HEK293 (cell line): ENCODE measurements at regions not wholly inside any gene's neighbourhood (a gene's known extent, or its start where the extent isn't known, plus 50 kb on each side); places are given as distances from the start of the nearest gene placed in this dataset.
"Not testable (repeated sequence)": the region's sequence is repeated elsewhere in the genome, so short reads cannot be mapped to it uniquely, and the experiment has no call there.

Experiments used
- CTCF ChIA-PET: fragments of 350-600 bp; formaldehyde crosslinking; extraction: SDS; loops from one replicate; lab custom pipeline; 2021; ENCODE audit warnings: antibody characterized with exemption; lab: Yijun Ruan, JAX
- POLR2A ChIA-PET: fragments of 300-600 bp; formaldehyde crosslinking; extraction: SDS; loops from one replicate; lab custom pipeline; 2020; ENCODE audit warnings: antibody characterized with exemption, inconsistent platforms; lab: Yijun Ruan, JAX
- H3K27ac ChIP-seq: fragments of 200-500 bp; sonication (Bioruptor generic); 2 replicates; pipeline ENCODE4 v1.5.1; 2014; ENCODE audit warnings: low read depth, low read length, control low read depth, inconsistent platforms; ENCODE audit errors: extremely low read depth
- H3K36me3 ChIP-seq, 2 experiments: fragments of 200-500 bp in 1 of 2; sonication (Bioruptor generic) in 1 of 2; 1 replicate in 1 of 2; 2 replicates in 1 of 2; pipeline ENCODE4 v1.5.1; 2014 to 2017; ENCODE audit warnings: inconsistent platforms in 2 of 2, low read length in 2 of 2; ENCODE audit not compliant: control insufficient read depth in 2 of 2, insufficient read depth in 1 of 2
- H3K4me1 ChIP-seq: fragments of 200-500 bp; sonication (Bioruptor generic); 2 replicates; pipeline ENCODE4 v1.5.1; 2014; ENCODE audit warnings: mild to moderate bottlenecking, low read length, inconsistent platforms; ENCODE audit not compliant: control insufficient read depth, insufficient read depth
- H3K4me3 ChIP-seq: 2 replicates; pipeline ENCODE4 v1.5.1; 2011; ENCODE audit warnings: low read depth, mild to moderate bottlenecking, control low read depth, low read length, moderate library complexity
- H3K9me3 ChIP-seq: fragments of 200-500 bp; sonication (Bioruptor generic); 2 replicates; pipeline ENCODE4 v1.5.1; 2014; ENCODE audit warnings: low read depth, low read length, inconsistent platforms; ENCODE audit not compliant: control insufficient read depth, insufficient read depth
- GLI4 ChIP-seq: fragments of 450-650 bp; formaldehyde crosslinking; IDR thresholded peaks from 2 replicates; pipeline ENCODE4 v1.5.1; 2016; ENCODE audit warnings: missing biosample characterization, missing genetic modification characterization
- KLF1 ChIP-seq: fragments of 450-650 bp; formaldehyde crosslinking; IDR thresholded peaks from 2 replicates; pipeline ENCODE4 v1.5.1; 2016; ENCODE audit warnings: missing biosample characterization, missing genetic modification characterization
- KLF10 ChIP-seq: fragments of 450-650 bp; IDR thresholded peaks from 2 replicates; pipeline ENCODE4 v1.5.1; 2018; ENCODE audit warnings: missing biosample characterization, mild to moderate bottlenecking, missing genetic modification characterization
- TRIM28 ChIP-seq: IDR thresholded peaks from 2 replicates; pipeline ENCODE4 v1.6.1; 2011; ENCODE audit warnings: low read length, control low read depth, borderline replicate concordance
- ZFP37 ChIP-seq: fragments of 450-650 bp; formaldehyde crosslinking; IDR thresholded peaks from 2 replicates; pipeline ENCODE4 v1.5.1; 2016; ENCODE audit warnings: missing biosample characterization, missing genetic modification characterization
- ZNF140 ChIP-seq: fragments of 450-650 bp; formaldehyde crosslinking; IDR thresholded peaks from 2 replicates; pipeline ENCODE4 v1.5.1; 2016; ENCODE audit warnings: missing biosample characterization, missing genetic modification characterization
- ZNF157 ChIP-seq: fragments of 450-650 bp; formaldehyde crosslinking; IDR thresholded peaks from 2 replicates; pipeline ENCODE4 v1.5.1; 2016; ENCODE audit warnings: missing biosample characterization, missing genetic modification characterization
- ZNF19 ChIP-seq: fragments of 450-650 bp; formaldehyde crosslinking; IDR thresholded peaks from 2 replicates; pipeline ENCODE4; 2016; ENCODE audit warnings: missing biosample characterization, missing genetic modification characterization, low read depth
- ZNF302 ChIP-seq: fragments of 450-650 bp; formaldehyde crosslinking; IDR thresholded peaks from 2 replicates; pipeline ENCODE4 v1.5.1; 2016; ENCODE audit warnings: missing biosample characterization, missing genetic modification characterization, low read depth
- ZNF37A ChIP-seq: fragments of 450-650 bp; IDR thresholded peaks from 2 replicates; pipeline ENCODE4 v1.5.1; 2018; ENCODE audit warnings: missing biosample characterization, missing genetic modification characterization
- ZNF423 ChIP-seq: fragments of 450-650 bp; formaldehyde crosslinking; IDR thresholded peaks from 2 replicates; pipeline ENCODE4 v1.5.1; 2016; ENCODE audit warnings: missing biosample characterization, missing genetic modification characterization
- ZNF48 ChIP-seq: fragments of 450-650 bp; formaldehyde crosslinking; IDR thresholded peaks from 2 replicates; pipeline ENCODE4 v1.5.1; 2016; ENCODE audit warnings: missing biosample characterization, missing genetic modification characterization
- ZNF623 ChIP-seq: fragments of 450-650 bp; formaldehyde crosslinking; IDR thresholded peaks from 2 replicates; pipeline ENCODE4 v1.5.1; 2016; ENCODE audit warnings: missing biosample characterization, missing genetic modification characterization
- ZNF747 ChIP-seq: fragments of 450-650 bp; formaldehyde crosslinking; IDR thresholded peaks from 2 replicates; pipeline ENCODE4 v1.5.1; 2016; ENCODE audit warnings: missing biosample characterization, missing genetic modification characterization
- TF ChIP-seq, protein P1 (sequence below): fragments of 450-650 bp; formaldehyde crosslinking; IDR thresholded peaks from 2 replicates; pipeline ENCODE4 v1.5.0; 2017; ENCODE audit warnings: missing biosample characterization, missing genetic modification characterization, borderline replicate concordance
- TF ChIP-seq, protein P2 (sequence below): fragments of 450-650 bp; formaldehyde crosslinking; IDR thresholded peaks from 2 replicates; pipeline ENCODE4 v1.5.1; 2016; ENCODE audit warnings: missing biosample characterization, missing genetic modification characterization

DNA sequence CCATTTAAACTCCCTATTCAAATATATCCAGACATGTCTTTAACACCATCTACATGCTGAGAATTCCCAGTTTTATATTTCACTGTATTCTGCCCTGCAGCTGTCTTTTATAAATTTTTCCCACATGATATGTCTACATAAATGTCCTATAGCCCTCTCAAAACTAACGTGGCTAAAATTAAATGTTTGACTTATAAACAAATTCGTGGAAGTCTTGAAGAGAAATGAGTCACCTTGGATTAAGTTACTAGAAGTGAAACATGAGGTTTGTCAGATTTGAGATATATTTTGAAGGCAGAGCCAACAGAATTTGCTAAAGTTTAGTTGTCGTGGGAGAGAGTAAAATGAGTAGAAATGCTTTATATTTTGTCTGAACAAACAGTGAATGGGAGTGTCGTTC, 386.9 kb upstream of the CNTNAP2 start (continued):
- TF ChIP-seq, protein P1, sequence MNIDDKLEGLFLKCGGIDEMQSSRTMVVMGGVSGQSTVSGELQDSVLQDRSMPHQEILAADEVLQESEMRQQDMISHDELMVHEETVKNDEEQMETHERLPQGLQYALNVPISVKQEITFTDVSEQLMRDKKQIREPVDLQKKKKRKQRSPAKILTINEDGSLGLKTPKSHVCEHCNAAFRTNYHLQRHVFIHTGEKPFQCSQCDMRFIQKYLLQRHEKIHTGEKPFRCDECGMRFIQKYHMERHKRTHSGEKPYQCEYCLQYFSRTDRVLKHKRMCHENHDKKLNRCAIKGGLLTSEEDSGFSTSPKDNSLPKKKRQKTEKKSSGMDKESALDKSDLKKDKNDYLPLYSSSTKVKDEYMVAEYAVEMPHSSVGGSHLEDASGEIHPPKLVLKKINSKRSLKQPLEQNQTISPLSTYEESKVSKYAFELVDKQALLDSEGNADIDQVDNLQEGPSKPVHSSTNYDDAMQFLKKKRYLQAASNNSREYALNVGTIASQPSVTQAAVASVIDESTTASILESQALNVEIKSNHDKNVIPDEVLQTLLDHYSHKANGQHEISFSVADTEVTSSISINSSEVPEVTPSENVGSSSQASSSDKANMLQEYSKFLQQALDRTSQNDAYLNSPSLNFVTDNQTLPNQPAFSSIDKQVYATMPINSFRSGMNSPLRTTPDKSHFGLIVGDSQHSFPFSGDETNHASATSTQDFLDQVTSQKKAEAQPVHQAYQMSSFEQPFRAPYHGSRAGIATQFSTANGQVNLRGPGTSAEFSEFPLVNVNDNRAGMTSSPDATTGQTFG: no peak
- no peak for TF ChIP-seq ZNF747 (tag by site-specific recombination)
- TF ChIP-seq ZFP37: no peak
- no peak for TF ChIP-seq ZNF157 (tag by site-specific recombination)

DNA sequence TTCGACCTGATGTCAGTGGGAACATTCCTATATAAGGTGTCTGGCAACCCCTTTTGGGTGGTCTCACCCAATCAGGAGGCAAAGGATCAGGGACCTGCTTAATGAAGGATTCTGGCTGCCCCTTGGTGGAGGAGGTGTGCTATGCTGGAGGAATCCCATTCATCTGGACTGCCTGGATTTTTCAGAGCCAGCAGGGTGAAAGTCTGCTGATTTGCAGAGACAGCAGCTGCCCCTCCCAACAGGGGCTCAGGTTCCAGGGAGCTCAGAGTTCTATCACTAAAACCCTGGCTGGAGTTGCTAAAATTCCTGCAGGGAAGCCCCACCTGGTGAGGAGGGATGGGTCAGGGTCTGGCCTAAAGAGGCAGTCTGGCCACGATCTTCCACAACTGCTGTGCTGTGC, 398.5 kb upstream of the CNTNAP2 start:
- ChIA-PET POLR2A (no interaction called here), CTCF (no interaction called here)

DNA sequence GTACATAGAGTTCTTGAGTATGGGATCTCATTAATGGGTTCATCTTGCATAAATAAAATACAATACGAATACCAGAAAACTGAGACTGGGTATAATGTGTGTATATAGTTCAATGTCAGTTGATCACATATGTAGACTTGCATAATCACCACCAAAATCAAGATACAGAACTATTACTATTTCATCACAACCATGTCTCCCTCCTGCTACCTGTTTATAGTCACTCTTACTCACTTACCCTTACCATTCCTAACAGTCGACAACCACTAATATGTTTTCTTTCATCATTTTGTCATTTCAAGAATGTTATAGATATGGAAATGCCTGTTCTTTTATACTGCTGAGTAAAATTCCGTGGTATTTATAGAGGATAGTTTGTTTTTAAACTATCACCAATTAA, 416.1 kb upstream of the CNTNAP2 start:
- ChIA-PET CTCF (no interaction called here), POLR2A (no interaction called here)
- no peaks in the 10 kb centered on the region for H3K9me3 ChIP-seq
- no peak overlapping the region for H3K27ac ChIP-seq
- no peak overlapping the region for H3K4me3 ChIP-seq
- no peaks in the 10 kb centered on the region for H3K4me1 ChIP-seq
- TF ChIP-seq GLI4 (tag by site-specific recombination): no peak
- no peaks in the 10 kb centered on the region for H3K36me3 ChIP-seq

More for the DNA sequence above, 398.5 kb upstream of the CNTNAP2 start:
- no peak for TF ChIP-seq ZNF140 (tag by site-specific recombination)
- no peak for TF ChIP-seq ZNF19 (tag by site-specific recombination)
- no peak for TF ChIP-seq KLF10 (tag by site-specific recombination)
- TF ChIP-seq ZNF157 (tag by site-specific recombination): no peak
- no peak for TF ChIP-seq ZNF623 (tag by site-specific recombination)
- no peak for TF ChIP-seq ZNF48 (tag by site-specific recombination)
- TF ChIP-seq ZNF302 (tag by site-specific recombination): no peak
- no peak for TF ChIP-seq ZNF37A (tag by site-specific recombination)
- no peaks in the 10 kb centered on the region for H3K4me1 ChIP-seq
- H3K9me3 ChIP-seq: no peaks in the 10 kb centered on the region
- no peak overlapping the region for H3K4me3 ChIP-seq
- H3K27ac ChIP-seq: no peak overlapping the region
- H3K36me3 ChIP-seq: no peaks in the 10 kb centered on the region

DNA sequence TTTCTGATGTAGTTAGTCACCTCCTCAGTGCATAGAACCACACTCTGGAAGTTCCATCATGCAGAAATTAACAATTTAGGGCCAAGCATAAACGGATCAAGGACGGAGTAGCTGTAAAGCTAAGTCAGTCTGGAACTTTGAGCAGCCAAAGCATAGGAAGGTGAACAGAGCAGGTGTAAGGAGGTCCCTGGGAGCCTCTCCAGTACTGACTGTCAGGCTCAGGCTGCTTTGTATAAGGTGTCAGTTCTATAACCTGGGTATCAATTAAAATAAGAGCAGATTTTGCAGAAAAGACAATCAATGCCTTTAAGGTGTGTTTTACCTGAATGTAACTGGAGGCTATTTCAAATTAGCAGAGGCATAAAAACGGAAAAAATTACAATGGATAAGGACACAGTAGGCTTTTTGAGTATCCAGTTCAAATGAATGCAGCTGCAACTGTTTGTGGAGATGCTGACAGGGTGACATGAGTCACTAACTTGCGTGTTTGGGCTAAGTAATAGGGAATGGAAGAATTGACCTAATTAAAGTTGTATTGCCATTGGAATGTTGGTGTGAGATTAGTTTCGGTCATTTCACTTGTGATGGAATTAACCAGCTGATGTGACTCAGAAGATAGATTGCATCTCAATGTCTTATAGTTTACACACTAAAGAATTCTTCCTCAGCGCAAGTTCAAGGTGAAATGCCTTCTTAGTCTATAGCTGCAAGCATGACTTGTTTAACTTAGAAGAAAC, 417.9 kb upstream of the CNTNAP2 start:
- Histone ChIP-seq H3K9me3 (no peaks in the 10 kb centered on the region), H3K4me1 (no peaks in the 10 kb centered on the region), H3K36me3 (no peaks in the 10 kb centered on the region), H3K27ac (no peak overlapping the region), H3K4me3 (no peak overlapping the region)
- TF ChIP-seq TRIM28: no peak
- TF ChIP-seq ZNF423 (tag by site-specific recombination): no peak
- no peak for TF ChIP-seq KLF1 (tag by site-specific recombination)
- TF ChIP-seq, protein P2, sequence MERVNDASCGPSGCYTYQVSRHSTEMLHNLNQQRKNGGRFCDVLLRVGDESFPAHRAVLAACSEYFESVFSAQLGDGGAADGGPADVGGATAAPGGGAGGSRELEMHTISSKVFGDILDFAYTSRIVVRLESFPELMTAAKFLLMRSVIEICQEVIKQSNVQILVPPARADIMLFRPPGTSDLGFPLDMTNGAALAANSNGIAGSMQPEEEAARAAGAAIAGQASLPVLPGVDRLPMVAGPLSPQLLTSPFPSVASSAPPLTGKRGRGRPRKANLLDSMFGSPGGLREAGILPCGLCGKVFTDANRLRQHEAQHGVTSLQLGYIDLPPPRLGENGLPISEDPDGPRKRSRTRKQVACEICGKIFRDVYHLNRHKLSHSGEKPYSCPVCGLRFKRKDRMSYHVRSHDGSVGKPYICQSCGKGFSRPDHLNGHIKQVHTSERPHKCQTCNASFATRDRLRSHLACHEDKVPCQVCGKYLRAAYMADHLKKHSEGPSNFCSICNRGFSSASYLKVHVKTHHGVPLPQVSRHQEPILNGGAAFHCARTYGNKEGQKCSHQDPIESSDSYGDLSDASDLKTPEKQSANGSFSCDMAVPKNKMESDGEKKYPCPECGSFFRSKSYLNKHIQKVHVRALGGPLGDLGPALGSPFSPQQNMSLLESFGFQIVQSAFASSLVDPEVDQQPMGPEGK (tag by site-specific recombination): no peak
- POLR2A ChIA-PET: no interaction called here
- CTCF ChIA-PET: no interaction called here

DNA sequence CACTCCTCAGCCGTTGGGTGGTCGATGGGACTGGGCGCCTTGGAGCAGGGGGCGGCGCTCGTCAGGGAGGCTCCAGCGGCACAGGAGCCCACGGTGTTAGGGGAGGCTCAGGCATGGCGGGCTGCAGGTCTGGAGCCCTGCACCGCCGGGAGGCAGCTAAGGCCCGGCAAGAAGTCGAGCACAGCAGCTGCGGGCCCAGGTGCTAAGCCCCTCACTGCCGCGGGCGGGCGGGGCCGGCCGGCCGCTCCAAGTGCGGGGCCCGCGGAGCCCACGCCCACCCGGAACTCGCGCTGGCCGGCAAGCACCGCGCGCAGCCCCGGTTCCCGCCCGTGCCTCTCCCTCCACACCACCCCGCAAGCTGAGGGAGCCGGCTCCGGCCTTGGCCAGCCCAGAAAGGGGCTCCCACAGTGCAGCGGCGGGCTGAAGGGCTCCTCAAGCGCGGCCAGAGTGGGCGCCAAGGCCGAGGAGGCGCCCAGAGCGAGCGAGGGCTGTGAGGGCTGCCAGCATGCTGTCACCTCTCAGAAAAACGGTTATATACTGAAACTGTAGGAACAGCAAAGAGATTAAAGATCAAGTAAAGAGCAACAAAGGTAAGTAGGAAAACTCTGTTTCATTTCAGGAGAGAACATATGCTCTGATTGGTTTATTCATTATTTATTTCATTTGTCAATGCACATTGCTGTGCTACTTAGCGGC, 419.0 kb upstream of the CNTNAP2 start:
- H3K36me3 ChIP-seq, H3K9me3 ChIP-seq, H3K4me1 ChIP-seq, POLR2A ChIA-PET, H3K27ac ChIP-seq, H3K4me3 ChIP-seq: not testable (repeated sequence)
- CTCF ChIA-PET: interaction anchor here (0.6 kb wide), 1 partner anchor 1027 kb away, joined by 4 read pairs; no protein-coding TSS in a partner anchor
